Chondrocyte (in vitro differentiated cells): ENCODE measurements at regions not wholly inside any gene's neighbourhood (a gene's known extent, or its start where the extent isn't known, plus 50 kb on each side); places are given as distances from the start of the nearest gene placed in this dataset.
"Not testable (repeated sequence)": the region's sequence is repeated elsewhere in the genome, so short reads cannot be mapped to it uniquely, and the experiment has no call there.

Experiments used
- DNase-seq: peaks from one replicate; pipeline ENCODE4 v3.0.0; 2021; ENCODE audit warnings: mixed read lengths, low spot score
- H3K27ac Mint-ChIP-seq: one replicate; pipeline ENCODE4 v1.8.0; 2021; ENCODE audit warnings: mild to moderate bottlenecking, moderate library complexity, mixed read lengths; ENCODE audit not compliant: unreplicated experiment
- H3K27me3 Mint-ChIP-seq: 2 replicates; pipeline ENCODE4 v1.8.0; 2021; ENCODE audit warnings: low read depth, mixed read lengths
- H3K36me3 Mint-ChIP-seq: 2 replicates; pipeline ENCODE4 v1.8.0; 2021; ENCODE audit warnings: low read depth, mixed read lengths
- H3K4me1 Mint-ChIP-seq: 2 replicates; pipeline ENCODE4 v1.8.0; 2021; ENCODE audit warnings: low read depth, mild to moderate bottlenecking, mixed read lengths
- H3K4me3 Mint-ChIP-seq: one replicate; pipeline ENCODE4 v1.8.0; 2021; ENCODE audit warnings: mild to moderate bottlenecking, moderate library complexity, mixed read lengths; ENCODE audit not compliant: unreplicated experiment
- H3K9me3 Mint-ChIP-seq: 2 replicates; pipeline ENCODE4 v1.8.0; 2021; ENCODE audit warnings: low read depth, mixed read lengths
- CTCF ChIP-seq: fragments of 200-600 bp; sonication (generic); IDR thresholded peaks from 2 replicates; pipeline ENCODE4 v1.5.0; 2021; ENCODE audit warnings: antibody characterized with exemption, mild to moderate bottlenecking, moderate library complexity

- Mint-ChIP-seq H3K36me3 (no peaks in the 10 kb centered on the region), H3K9me3 (no peaks in the 10 kb centered on the region), H3K27ac (no peak overlapping the region), H3K4me3 (no peak overlapping the region), H3K4me1 (peaks cover 11% of the 10 kb centered on the region), H3K27me3 (peaks cover 3% of the 10 kb centered on the region)
- no peak for TF ChIP-seq CTCF
- no peak for DNase-seq
Measured at GRCh38 chr3:20375302-20375701, 189.3 kb upstream of the SGO1 start.

GRCh38 chr3:20370273-20371063 lies 184.5 kb upstream of the SGO1 start:
- H3K36me3 Mint-ChIP-seq, H3K4me3 Mint-ChIP-seq, H3K27me3 Mint-ChIP-seq, DNase-seq, H3K4me1 Mint-ChIP-seq, H3K9me3 Mint-ChIP-seq, H3K27ac Mint-ChIP-seq: not testable (repeated sequence)

GRCh38 chr3:20361000-20361399 lies 175.0 kb upstream of the SGO1 start:
- Mint-ChIP-seq H3K9me3 (peaks cover 5% of the 10 kb centered on the region), H3K4me3 (no peak overlapping the region), H3K27ac (no peak overlapping the region), H3K27me3 (no peaks in the 10 kb centered on the region), H3K4me1 (no peaks in the 10 kb centered on the region), H3K36me3 (no peaks in the 10 kb centered on the region)
- no peak for TF ChIP-seq CTCF
- DNase-seq: no peak

GRCh38 chr3:20353286-20353685 lies 167.3 kb upstream of the SGO1 start:
- no peak for DNase-seq
- Mint-ChIP-seq H3K4me1 (no peaks in the 10 kb centered on the region), H3K9me3 (peaks cover 5% of the 10 kb centered on the region), H3K27me3 (no peaks in the 10 kb centered on the region), H3K36me3 (no peaks in the 10 kb centered on the region), H3K4me3 (no peak overlapping the region), H3K27ac (no peak overlapping the region)
- TF ChIP-seq CTCF: no peak

- DNase-seq: no peak
- no peak for TF ChIP-seq CTCF
- Mint-ChIP-seq H3K27ac (no peak overlapping the region), H3K9me3 (peaks cover 2% of the 10 kb centered on the region), H3K27me3 (no peaks in the 10 kb centered on the region), H3K4me1 (no peaks in the 10 kb centered on the region), H3K4me3 (no peak overlapping the region), H3K36me3 (no peaks in the 10 kb centered on the region)
Measured at GRCh38 chr3:20352546-20353179, 166.7 kb upstream of the SGO1 start.
